ENCODE measurements at regions not wholly inside any gene's neighbourhood (a gene's known extent, or its start where the extent isn't known, plus 50 kb on each side); places are given as distances from the start of the nearest gene placed in this dataset.

DNA sequence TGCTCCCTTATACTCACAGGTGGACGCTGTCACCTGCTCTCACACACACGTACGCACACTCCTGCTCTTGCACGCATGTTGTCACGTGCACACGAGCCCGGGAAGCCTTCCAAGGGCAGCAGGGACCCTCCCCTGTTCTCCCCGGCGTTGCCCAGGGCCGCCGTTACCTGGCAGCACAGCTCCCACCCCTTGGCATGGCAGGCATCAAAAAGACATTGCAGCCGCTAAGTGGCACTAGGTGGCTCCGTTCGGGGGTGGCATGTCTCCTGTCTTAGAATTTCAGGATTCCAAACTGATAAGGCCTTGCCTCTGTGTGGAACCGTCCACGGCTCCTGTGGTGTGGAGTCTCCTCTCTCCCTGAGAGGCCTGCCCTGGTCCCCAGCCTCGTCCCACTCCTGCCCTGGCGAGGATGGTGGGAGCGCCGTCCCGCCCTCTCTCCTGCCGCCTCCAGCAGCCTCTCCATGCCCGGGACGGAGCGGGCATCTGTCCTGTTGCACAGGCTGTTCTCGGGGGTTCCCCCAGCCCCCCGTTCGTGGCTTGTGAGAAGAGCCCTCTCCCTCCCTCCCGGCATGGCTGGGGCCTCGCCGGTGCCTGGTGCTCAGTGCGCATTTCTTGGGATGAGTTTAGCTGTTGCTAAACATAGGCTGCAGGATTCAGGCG is 126.7 kb upstream of the GSE1 start:
- Histone ChIP-seq H3K4me1 (peaks cover 3 to 16% of the 10 kb centered on the region in 2 donors), H3K36me3 (no peaks in the 10 kb centered on the region), H3K27ac (no peak overlapping the region), H3K4me3 (replicated peaks in 1 of 3) (no peak overlapping the region), H3K9me3 (no peaks in the 10 kb centered on the region), H3K27me3 (no peaks in the 10 kb centered on the region)
- TF ChIP-seq POLR2A (IDR thresholded peaks at IDR 0.05): no peak
- TF ChIP-seq, protein P1, sequence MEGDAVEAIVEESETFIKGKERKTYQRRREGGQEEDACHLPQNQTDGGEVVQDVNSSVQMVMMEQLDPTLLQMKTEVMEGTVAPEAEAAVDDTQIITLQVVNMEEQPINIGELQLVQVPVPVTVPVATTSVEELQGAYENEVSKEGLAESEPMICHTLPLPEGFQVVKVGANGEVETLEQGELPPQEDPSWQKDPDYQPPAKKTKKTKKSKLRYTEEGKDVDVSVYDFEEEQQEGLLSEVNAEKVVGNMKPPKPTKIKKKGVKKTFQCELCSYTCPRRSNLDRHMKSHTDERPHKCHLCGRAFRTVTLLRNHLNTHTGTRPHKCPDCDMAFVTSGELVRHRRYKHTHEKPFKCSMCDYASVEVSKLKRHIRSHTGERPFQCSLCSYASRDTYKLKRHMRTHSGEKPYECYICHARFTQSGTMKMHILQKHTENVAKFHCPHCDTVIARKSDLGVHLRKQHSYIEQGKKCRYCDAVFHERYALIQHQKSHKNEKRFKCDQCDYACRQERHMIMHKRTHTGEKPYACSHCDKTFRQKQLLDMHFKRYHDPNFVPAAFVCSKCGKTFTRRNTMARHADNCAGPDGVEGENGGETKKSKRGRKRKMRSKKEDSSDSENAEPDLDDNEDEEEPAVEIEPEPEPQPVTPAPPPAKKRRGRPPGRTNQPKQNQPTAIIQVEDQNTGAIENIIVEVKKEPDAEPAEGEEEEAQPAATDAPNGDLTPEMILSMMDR (IDR thresholded peaks at IDR 0.05): no peak
- intact Hi-C loops (cut with DNase I): no loop called here
- 91 to 93% methylated on average over 21 to 26 of the region's 33 CpGs for WGBS, 2 donors
- peak; percentile 33 to 36 for DNase-seq

GRCh38 chr16:85488414-85488813 is 124.7 kb upstream of the GSE1 start:
- H3K27me3 ChIP-seq: no peaks in the 10 kb centered on the region
- peaks cover 17 to 29% of the 10 kb centered on the region in 2 donors for H3K4me1 ChIP-seq
- H3K27ac ChIP-seq: no peak overlapping the region
- DNase-seq: no peak
- no peaks in the 10 kb centered on the region for H3K9me3 ChIP-seq
- intact Hi-C loops (cut with DNase I): no loop called here
- no peak overlapping the region for H3K4me3 ChIP-seq (replicated peaks in 1 of 3)
- TF ChIP-seq POLR2A (IDR thresholded peaks at IDR 0.05): no peak
- TF ChIP-seq, protein P1 (IDR thresholded peaks at IDR 0.05): no peak
- H3K36me3 ChIP-seq: no peaks in the 10 kb centered on the region
- WGBS, 2 donors: 82 to 90% methylated on average over 8 of the region's 8 CpGs

- no peaks in the 10 kb centered on the region for H3K27me3 ChIP-seq
- no peaks in the 10 kb centered on the region for H3K9me3 ChIP-seq
- peaks cover 17 to 23% of the 10 kb centered on the region in 2 donors for H3K4me1 ChIP-seq
- no peak for TF ChIP-seq POLR2A (IDR thresholded peaks at IDR 0.05)
- TF ChIP-seq, protein P1 (IDR thresholded peaks at IDR 0.05): no peak
- intact Hi-C loops (cut with DNase I): loop anchor here (10.0 kb wide), 1 partner anchor 66 kb away; no protein-coding TSS in a partner anchor
- H3K36me3 ChIP-seq: no peaks in the 10 kb centered on the region
- 90 to 95% methylated on average over 17 to 27 of the region's 27 CpGs for WGBS, 2 donors
- peak overlapping the region; percentile 75 to 91 (median 83) for H3K27ac ChIP-seq
- no peak overlapping the region for H3K4me3 ChIP-seq (replicated peaks in 1 of 3)
- DNase-seq: no peak
Measured at GRCh38 chr16:85490407-85491057, 122.6 kb upstream of the GSE1 start.

DNA sequence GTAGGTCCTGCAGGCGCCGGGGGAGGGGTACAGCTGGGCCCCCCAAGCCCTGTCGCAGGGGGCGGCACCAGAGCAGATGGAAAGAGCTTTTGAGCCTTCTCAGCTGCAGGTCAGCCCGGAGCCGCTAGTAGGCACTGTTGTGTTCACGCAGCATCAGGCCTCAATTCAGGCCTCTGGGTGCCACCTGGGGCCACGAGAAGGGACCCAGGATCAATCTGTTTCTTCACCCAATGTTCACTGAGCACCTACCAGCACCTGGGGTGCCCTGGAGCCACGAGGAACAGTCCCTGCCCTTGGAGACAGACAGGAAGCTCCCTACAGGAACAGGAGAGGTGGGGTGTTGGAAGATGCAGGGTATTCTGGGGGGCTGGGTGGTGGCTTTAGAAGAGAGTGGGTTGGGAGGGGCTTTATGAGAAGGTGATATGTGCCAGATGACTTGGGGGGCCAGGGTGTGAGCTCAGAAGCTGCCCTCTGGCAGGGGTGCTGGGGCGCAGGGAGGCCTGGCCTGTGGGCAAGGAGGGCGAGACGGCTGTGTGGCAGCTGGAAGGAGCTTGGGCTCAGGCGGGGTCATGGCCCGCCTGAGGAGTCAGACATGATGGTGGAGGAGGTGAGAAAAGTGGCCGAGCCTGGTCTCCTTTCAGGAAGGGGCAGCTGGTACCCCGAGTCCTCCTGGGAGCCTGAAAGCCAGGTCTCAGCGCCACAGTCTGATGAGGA is 121.9 kb upstream of the GSE1 start:
- 78 to 89% methylated on average over 11 of the region's 17 CpGs for WGBS, 2 donors
- Histone ChIP-seq H3K4me3 (replicated peaks in 1 of 3) (no peak overlapping the region), H3K27me3 (no peaks in the 10 kb centered on the region), H3K4me1 (peaks cover 17 to 23% of the 10 kb centered on the region in 2 donors), H3K9me3 (no peaks in the 10 kb centered on the region), H3K36me3 (no peaks in the 10 kb centered on the region), H3K27ac (peak overlapping the region; percentile 75 to 91 (median 83))
- intact Hi-C loops (cut with DNase I): loop anchor here (10.0 kb wide), 1 partner anchor 66 kb away; no protein-coding TSS in a partner anchor
- TF ChIP-seq, protein P1 (IDR thresholded peaks at IDR 0.05): peak in 2 of 6 experiments; percentile 23 to 32
- no peak for TF ChIP-seq POLR2A (IDR thresholded peaks at IDR 0.05)
- no peak for DNase-seq

Measured in thyroid gland (tissue), 4 donors.